Stomach smooth muscle (tissue), 2 donors: ENCODE measurements at regions not wholly inside any gene's neighbourhood (a gene's known extent, or its start where the extent isn't known, plus 50 kb on each side); places are given as distances from the start of the nearest gene placed in this dataset.

Experiments
- H3K27ac ChIP-seq: one replicate; pipeline ENCODE4 v1.7.0; 2013; ENCODE audit warnings: mild to moderate bottlenecking, low read length, inconsistent platforms
- H3K27me3 ChIP-seq, 2 donors: one replicate each; pipeline ENCODE4 v1.7.0; 2013; ENCODE audit warnings: low read length in 2 of 2; ENCODE audit not compliant: insufficient read depth in 2 of 2, control insufficient read depth in 1 of 2
- H3K36me3 ChIP-seq, 2 donors: one replicate each; pipeline ENCODE4 v1.7.0; 2013; ENCODE audit warnings: low read length in 2 of 2; ENCODE audit not compliant: control insufficient read depth in 2 of 2, insufficient read depth in 2 of 2
- H3K4me1 ChIP-seq: one replicate; pipeline ENCODE4 v1.7.0; 2013; ENCODE audit warnings: low read length; ENCODE audit not compliant: control insufficient read depth, insufficient read depth
- H3K4me3 ChIP-seq, 2 donors: one replicate each; pipeline ENCODE4 v1.7.0; 2013; ENCODE audit warnings: low read length in 2 of 2
- H3K9ac ChIP-seq, 2 donors: one replicate each; pipeline ENCODE4 v1.7.0; 2013; ENCODE audit warnings: low read length in 2 of 2, mild to moderate bottlenecking in 1 of 2
- H3K9me3 ChIP-seq, 2 donors: one replicate each; pipeline ENCODE4 v1.7.0; 2013; ENCODE audit warnings: low read length in 2 of 2; ENCODE audit not compliant: control insufficient read depth in 2 of 2
- donor health status: healthy.
- donor health status: Pancreatic carcinoma.

- Histone ChIP-seq H3K27me3 (no peaks in the 10 kb centered on the region), H3K4me3 (no peak overlapping the region), H3K4me1 (peaks cover 4% of the 10 kb centered on the region), H3K36me3 (no peaks in the 10 kb centered on the region), H3K27ac (no peak overlapping the region), H3K9ac (no peak overlapping the region), H3K9me3 (no peaks in the 10 kb centered on the region)
These were observed 87.4 kb upstream of the SLC38A2 start for GRCh38 chr12:46459861-46460545.

- no peaks in the 10 kb centered on the region for H3K27me3 ChIP-seq
- no peak overlapping the region for H3K4me3 ChIP-seq
- H3K27ac ChIP-seq, result no peak overlapping the region
- H3K4me1 ChIP-seq, result peaks cover 4% of the 10 kb centered on the region
- no peaks in the 10 kb centered on the region for H3K9me3 ChIP-seq
- H3K9ac ChIP-seq, result no peak overlapping the region
- no peaks in the 10 kb centered on the region for H3K36me3 ChIP-seq
These were observed 86.5 kb upstream of the SLC38A2 start for GRCh38 chr12:46459111-46459510.

DNA sequence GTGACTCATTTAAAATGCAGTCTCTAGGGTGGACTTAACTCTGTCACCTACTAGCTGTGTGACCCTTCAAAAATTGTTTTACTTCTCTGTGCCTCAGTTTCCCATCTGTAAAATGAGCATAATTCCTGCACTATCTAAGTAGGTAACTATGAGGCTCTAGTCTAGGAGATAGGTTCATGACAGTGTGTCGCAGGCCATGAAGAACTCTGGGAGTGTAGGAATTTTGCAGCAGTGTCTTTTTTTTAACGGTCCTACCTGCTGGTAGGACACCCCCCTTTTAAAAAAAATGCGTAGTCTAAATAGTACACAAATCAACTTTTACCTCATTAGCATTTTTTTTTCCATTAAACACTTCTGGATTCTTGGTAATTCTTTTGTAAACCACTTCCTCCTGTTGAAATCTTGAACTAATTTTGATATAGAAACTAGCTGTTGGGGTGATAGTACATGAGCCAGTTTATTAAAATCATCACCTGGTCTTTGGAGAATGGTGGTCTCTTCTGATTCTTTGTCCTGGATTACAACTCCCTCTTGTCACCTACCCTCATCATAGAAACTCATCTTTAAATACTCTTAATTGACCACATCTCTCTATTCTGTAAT lies 86.0 kb upstream of the SLC38A2 start:
- Histone ChIP-seq H3K9ac (no peak overlapping the region), H3K9me3 (no peaks in the 10 kb centered on the region), H3K27me3 (no peaks in the 10 kb centered on the region), H3K36me3 (no peaks in the 10 kb centered on the region), H3K4me3 (no peak overlapping the region), H3K4me1 (peaks cover 4% of the 10 kb centered on the region), H3K27ac (no peak overlapping the region)

- Histone ChIP-seq H3K27ac (no peak overlapping the region), H3K9me3 (no peaks in the 10 kb centered on the region), H3K9ac (no peak overlapping the region), H3K36me3 (no peaks in the 10 kb centered on the region), H3K27me3 (no peaks in the 10 kb centered on the region), H3K4me1 (peaks cover 4% of the 10 kb centered on the region), H3K4me3 (no peak overlapping the region)
These were observed 85.4 kb upstream of the SLC38A2 start for GRCh38 chr12:46457958-46458357.

- Histone ChIP-seq H3K36me3 (no peaks in the 10 kb centered on the region), H3K9ac (no peak overlapping the region), H3K9me3 (no peaks in the 10 kb centered on the region), H3K4me3 (no peak overlapping the region), H3K4me1 (no peaks in the 10 kb centered on the region), H3K27ac (no peak overlapping the region), H3K27me3 (no peaks in the 10 kb centered on the region)
These were observed 84.1 kb upstream of the SLC38A2 start for GRCh38 chr12:46456356-46457334.

GRCh38 chr12:46455648-46456352 lies 83.2 kb upstream of the SLC38A2 start:
- Histone ChIP-seq H3K27me3 (no peaks in the 10 kb centered on the region), H3K4me1 (no peaks in the 10 kb centered on the region), H3K27ac (no peak overlapping the region), H3K9me3 (no peaks in the 10 kb centered on the region), H3K4me3 (no peak overlapping the region), H3K9ac (no peak overlapping the region), H3K36me3 (no peaks in the 10 kb centered on the region)

GRCh38 chr12:46454981-46455380 lies 82.4 kb upstream of the SLC38A2 start:
- Histone ChIP-seq H3K27me3 (no peaks in the 10 kb centered on the region), H3K4me1 (peaks cover 7% of the 10 kb centered on the region), H3K36me3 (no peaks in the 10 kb centered on the region), H3K27ac (no peak overlapping the region), H3K9ac (no peak overlapping the region), H3K9me3 (no peaks in the 10 kb centered on the region), H3K4me3 (no peak overlapping the region)

DNA sequence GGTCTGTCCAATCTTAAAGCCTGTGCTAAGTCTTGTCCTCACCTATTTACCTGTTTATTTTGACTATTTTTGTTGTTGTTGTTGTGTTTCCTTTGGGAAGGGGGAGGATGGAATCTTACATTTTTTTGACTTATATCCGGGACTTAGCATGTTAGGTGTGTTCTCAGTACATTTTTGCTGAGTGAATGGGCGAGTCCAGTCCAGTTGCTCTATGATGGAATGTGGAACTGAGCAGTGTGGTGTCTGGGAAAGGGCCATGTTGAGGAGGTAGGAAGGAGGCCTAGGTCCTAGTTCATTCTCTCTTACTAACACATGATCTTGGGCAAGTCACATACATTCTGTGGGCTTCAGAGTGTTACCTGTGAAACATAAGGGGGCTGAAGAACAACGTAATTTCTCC lies 80.9 kb upstream of the SLC38A2 start:
- H3K9ac ChIP-seq, result no peak overlapping the region
- H3K27ac ChIP-seq, result no peak overlapping the region
- H3K36me3 ChIP-seq, result no peaks in the 10 kb centered on the region
- H3K9me3 ChIP-seq, result no peaks in the 10 kb centered on the region
- no peak overlapping the region for H3K4me3 ChIP-seq
- peaks cover 7% of the 10 kb centered on the region for H3K4me1 ChIP-seq
- no peaks in the 10 kb centered on the region for H3K27me3 ChIP-seq

DNA sequence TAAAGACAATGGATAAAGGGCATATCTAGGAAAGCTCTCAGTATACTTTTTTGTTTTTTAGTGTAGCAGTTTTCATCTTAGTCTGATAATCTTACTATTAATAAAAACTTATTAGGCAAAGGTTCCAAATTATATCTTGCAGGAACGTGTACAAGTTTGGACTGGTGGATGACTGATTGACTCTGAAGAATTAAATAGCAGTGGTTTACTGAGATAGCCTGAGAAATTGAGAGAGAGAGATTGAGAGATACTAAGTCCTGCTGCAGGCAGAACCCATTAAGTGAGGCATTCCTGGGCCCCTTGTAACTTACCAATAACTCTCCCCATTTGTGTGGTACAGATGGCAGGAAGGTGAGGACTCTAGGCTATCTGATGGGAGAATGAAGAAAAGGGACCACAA lies 80.2 kb upstream of the SLC38A2 start:
- no peaks in the 10 kb centered on the region for H3K9me3 ChIP-seq
- no peak overlapping the region for H3K4me3 ChIP-seq
- peaks cover 7% of the 10 kb centered on the region for H3K4me1 ChIP-seq
- no peaks in the 10 kb centered on the region for H3K27me3 ChIP-seq
- no peaks in the 10 kb centered on the region for H3K36me3 ChIP-seq
- no peak overlapping the region for H3K9ac ChIP-seq
- no peak overlapping the region for H3K27ac ChIP-seq

DNA sequence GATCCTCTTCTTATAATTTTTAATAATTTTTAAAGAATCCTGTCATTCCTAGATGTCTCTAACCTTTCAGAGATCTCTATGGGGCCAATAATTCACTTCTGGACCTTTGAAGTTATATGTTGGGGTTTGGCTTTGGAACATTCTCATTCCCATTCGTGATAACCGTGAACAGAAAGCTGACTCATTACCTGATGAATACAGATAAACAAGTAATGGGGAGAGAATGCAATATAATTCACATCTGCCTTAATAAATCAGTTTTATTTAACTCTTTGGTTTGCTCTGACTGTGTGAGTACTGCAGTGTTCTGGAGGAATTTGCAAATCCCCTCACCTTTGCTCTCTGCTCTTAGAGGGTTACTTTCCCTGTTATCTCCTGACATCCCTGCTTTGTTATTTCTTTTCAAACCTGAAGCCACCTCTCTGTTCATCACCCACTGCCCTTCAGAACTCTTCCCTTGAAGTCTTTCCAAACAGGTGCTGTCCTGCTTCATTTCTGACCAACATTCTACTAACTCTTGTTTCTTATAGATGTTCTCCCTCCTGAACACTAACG lies 79.6 kb upstream of the SLC38A2 start:
- no peaks in the 10 kb centered on the region for H3K27me3 ChIP-seq
- H3K27ac ChIP-seq, result no peak overlapping the region
- H3K36me3 ChIP-seq, result no peaks in the 10 kb centered on the region
- H3K9ac ChIP-seq, result no peak overlapping the region
- H3K4me3 ChIP-seq, result no peak overlapping the region
- peaks cover 7% of the 10 kb centered on the region for H3K4me1 ChIP-seq
- no peaks in the 10 kb centered on the region for H3K9me3 ChIP-seq
